ENCODE measurements at regions not wholly inside any gene's neighbourhood (a gene's known extent, or its start where the extent isn't known, plus 50 kb on each side); places are given as distances from the start of the nearest gene placed in this dataset.

GRCh38 chr4:182190306-182190705, 52.9 kb upstream of the TENM3 start:
- no peak for TF ChIP-seq CTCF (IDR thresholded peaks at IDR 0.05 in 2 of 3, conservative IDR thresholded peaks at IDR 0.05 in 1 of 3; ENCODE audit: borderline replicate concordance in 1 of 3, insufficient read depth in 1 of 3, low read depth in 2 of 3, low read length in 2 of 3)
- TF ChIP-seq EZH2 (IDR thresholded peaks at IDR 0.05): no peak
- no peak for TF ChIP-seq EZH2phosphoT487 (IDR thresholded peaks at IDR 0.05; ENCODE audit: borderline replicate concordance)
- no peak for TF ChIP-seq SIN3A (IDR thresholded peaks at IDR 0.05; ENCODE audit: low read depth)
- TF ChIP-seq SP1 (IDR thresholded peaks at IDR 0.05; ENCODE audit: low read depth): no peak
- no peak for TF ChIP-seq RAD21 (IDR thresholded peaks at IDR 0.05; ENCODE audit: low read depth)
- no peak for TF ChIP-seq EGR1 (IDR thresholded peaks at IDR 0.05; ENCODE audit: low read depth)
- no peak for TF ChIP-seq TCF7L2 (IDR thresholded peaks at IDR 0.05; ENCODE audit: borderline replicate concordance, extremely low read depth, insufficient read depth, insufficient read length)
- TF ChIP-seq CEBPB (IDR thresholded peaks at IDR 0.05; ENCODE audit: low read depth): no peak

Data from HCT116 (cell line).